ENCODE measurements at regions not wholly inside any gene's neighbourhood (a gene's known extent, or its start where the extent isn't known, plus 50 kb on each side); places are given as distances from the start of the nearest gene placed in this dataset.

- DNase-seq, result no peak
Measured at GRCh38 chr1:38326856-38327255, 280.3 kb upstream of the POU3F1 start.

DNA sequence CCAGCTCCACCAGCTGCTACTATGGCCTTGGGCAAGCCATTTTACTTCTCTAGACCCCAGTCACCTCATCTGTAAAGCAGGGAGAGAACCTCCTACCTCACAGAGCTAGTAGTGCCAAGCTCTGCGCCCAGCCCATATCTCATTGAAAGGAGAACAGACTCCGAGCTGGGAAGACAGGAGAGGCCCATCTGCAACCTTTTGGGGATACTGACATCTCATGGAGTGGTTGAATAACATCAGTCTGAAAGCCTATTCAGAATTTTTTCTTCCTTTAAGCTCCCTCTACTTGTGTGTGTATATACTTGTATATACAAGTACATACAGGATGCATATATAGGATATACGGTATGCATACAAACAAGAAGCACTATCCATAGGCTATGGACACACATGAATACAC is 279.5 kb upstream of the POU3F1 start:
- DNase-seq, result no peak

GRCh38 chr1:38312753-38313152 is 266.2 kb upstream of the POU3F1 start:
- DNase-seq, result no peak

DNA sequence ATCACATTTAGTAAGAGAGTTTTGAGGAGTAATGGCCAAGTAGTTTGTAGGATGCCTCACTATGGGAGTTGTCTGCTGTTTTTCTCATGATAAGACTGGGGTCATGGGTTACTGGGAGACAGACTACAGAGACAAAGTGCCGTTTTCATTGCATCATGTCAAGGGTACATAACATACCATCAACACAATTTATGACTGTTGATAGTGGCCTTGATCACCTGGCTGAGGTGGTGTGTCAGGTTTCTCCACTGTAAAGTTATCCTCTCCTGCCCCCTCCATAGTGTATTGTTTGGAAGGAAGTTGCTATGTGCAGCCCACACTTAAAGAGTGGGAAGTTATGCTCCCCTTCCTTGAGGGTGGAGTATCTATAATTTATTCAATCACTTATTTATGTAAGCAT is 263.5 kb upstream of the POU3F1 start:
- DNase-seq, result no peak

DNA sequence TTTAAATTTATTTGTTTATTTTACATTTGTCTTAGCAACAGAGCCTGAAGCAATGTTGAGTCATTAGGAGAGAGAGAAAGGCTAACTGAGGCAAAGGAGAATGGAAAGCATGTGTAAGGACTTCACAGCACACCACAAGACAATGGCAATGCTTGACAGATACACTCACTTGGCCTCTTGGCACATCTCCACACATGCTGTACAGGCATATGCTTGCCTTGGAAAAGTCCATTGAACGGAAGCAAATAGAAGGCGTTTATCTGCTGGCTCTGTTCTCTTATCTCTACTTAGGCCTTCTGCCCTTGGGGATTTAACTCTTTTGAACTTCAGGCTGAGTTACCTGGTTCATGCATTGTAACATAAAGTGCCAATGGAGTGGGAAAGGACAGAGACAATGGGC is 262.2 kb upstream of the POU3F1 start:
- no peak for DNase-seq

DNA sequence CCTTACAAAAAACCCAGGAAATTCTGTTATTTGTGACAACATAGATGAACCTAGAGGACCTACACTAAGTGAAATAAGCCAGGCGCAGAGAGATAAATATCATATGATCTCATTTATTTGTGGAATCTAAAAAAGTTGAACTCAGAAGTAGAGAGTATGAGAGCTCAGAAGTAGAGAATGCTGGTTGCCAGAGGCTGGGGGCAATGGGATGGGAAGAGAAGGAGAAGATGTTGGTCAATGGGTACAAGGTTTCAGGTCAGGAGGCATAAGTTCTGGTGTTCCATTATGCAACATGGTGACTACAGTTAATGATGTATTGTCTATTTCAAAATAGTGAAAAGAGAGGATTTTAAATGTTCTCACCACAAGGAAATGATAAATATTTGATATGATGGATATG is 259.1 kb upstream of the POU3F1 start:
- no peak for DNase-seq

DNA sequence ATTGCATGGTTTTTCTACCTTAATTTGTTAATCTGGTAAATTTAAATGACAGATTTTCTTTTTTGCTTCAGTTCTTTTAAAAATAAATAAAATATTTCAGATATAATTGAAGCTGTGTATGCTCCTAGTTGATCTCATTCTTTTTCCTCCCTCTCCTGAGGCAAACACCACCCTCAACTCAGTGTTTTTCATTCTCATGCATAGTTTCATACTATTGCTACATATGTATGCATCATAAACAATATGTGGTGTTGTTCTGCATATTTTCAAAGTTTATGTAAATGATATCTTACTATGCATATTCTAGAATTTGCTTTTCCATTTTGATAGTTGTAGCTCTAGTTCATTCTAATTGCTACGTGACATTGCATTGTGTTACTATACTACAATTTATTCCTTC is 257.2 kb upstream of the POU3F1 start:
- DNase-seq, result no peak

DNA sequence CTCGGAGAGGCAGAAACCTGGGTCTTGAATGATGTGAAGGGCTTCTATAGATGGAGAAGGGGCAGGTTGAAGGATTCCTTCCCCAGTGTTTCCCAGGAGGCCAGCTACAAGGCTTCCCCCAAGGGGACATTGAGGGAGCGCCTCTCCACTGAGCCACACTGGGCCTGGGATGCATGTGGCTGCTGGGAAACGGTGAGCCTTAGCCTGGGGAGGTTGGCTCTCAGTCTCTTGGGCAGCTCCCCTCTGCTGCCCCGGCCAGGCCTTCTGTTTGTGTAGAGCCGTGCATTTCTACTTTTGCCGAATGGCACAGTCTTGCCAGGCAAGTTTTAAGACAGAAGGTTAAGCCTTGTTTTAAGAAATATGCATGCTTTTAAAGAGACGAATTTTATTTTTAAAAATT is 254.4 kb upstream of the POU3F1 start:
- DNase-seq, result no peak

DNA sequence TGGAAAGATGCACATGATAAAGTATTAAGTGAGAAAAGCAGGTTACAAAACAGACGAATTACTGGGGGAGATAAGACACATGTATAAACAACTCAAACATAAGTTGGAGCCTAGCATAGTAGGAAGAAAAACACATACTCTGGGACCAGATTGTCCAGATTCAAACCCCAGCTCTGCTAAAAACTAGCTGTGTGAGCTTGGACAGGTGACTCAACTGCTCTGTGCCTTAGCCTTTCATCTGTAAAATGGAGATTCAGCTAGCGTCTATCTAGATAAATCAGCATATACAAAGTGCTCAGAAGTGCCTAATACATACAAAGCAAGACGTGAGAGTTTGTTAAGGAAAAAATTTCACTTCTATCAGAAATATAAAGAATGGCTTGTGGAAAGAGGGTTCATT is 254.0 kb upstream of the POU3F1 start:
- DNase-seq, result no peak

DNA sequence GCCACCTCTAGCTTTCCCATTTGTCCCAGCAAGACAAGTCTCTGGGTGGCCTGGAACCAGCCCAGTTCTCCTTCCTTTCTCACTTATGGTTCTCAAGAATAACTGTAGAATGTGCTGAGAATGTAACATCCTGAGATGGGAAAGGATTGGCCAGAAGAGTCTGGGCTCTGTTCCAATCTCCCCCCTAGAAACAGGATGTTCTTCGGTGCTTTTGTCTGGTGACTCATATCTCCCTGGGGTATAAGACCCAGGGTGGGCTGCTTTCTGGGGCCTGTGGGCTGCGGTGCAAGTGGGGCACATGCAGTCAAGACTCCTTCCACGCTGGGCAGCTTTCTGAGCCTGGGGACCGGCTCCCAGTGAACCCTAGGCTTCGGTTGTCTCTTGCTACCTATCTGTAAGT is 251.2 kb upstream of the POU3F1 start:
- DNase-seq, result no peak

DNA sequence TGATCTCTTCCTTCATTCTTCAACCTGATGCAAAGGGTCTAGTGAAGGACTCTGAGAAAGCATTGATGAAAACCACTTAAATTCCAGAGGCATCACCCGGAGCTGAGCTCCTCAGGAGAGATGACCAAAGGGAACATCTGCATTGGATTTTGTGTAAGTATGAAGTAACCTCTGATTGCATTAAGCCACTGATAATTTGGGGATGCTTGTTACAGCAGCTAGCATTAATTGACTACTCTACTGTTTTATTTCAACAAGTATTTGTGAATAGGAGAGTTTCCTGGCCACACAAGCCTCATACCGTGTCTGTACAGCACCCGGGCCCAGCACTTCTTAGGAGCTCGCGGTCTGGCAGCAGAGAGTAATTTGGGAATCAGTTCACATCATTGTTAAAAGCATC is 250.7 kb upstream of the POU3F1 start:
- DNase-seq, result no peak

DNA sequence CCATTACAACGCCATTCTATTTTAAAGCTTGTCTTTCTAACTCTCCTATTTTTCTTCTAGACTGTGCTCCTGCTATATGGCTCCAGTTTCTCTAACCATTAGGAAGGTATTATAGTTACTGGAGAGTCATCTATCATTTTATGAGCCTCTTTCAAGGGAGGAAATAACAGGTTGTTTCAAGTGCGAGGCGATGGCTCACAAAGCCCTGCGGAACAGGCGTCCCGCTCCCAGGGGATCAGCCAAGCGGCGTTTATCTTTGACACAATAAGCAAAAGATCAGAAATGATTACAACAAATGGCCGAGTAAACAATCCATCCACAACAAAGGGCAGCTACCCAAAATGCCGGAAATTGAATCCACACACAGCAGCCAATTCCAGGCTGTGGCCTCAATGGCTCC is 249.5 kb upstream of the POU3F1 start:
- DNase-seq, result no peak

- no peak for DNase-seq
Measured at GRCh38 chr1:38293567-38293966, 247.0 kb upstream of the POU3F1 start.

DNA sequence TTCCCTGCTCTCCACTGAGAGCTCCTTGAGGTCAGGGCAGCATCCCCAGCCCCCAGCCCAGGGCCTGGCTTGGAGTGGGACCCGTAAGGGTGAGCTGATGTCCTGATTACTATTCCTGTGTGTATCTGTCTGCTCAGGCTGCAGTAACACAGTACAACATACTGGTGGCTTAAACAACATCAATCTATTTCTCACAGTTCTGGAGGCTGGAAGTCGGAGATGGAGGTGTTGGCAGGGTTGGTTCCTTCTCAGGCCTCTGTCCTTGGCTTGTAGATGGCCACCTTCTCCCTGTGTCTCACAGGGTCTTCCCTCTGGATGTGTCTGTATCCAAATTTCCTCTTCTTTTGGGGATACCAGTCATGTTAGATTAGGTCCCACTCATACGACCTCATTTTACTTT is 246.4 kb upstream of the POU3F1 start:
- DNase-seq, result no peak

GRCh38 chr1:38291906-38292521 is 245.4 kb upstream of the POU3F1 start:
- DNase-seq, result no peak

GRCh38 chr1:38291336-38291735 is 244.7 kb upstream of the POU3F1 start:
- no peak for DNase-seq

DNA sequence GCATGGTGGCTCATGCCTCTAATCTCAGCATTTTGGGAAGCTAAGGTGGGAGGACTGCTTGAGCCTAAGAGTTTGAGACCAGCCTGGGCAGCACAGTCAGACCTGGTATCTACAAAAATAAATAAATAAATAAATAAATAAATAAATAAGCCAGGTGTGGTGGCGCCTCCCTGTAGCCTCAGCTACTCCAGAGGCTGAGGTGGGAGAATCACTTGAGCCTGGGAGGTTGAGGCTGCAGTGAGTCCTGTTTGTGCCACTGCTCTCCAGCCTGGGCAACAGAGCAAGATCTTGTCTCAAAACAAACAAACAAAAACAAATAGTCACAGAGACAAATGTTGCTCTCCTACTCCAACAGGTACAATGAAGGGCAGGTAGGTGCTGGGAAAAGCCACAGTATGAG is 242.4 kb upstream of the POU3F1 start:
- no peak for DNase-seq

- no peak for DNase-seq
Measured at GRCh38 chr1:38287547-38287946, 241.0 kb upstream of the POU3F1 start.

GRCh38 chr1:38287036-38287435 is 240.4 kb upstream of the POU3F1 start:
- no peak for DNase-seq

DNA sequence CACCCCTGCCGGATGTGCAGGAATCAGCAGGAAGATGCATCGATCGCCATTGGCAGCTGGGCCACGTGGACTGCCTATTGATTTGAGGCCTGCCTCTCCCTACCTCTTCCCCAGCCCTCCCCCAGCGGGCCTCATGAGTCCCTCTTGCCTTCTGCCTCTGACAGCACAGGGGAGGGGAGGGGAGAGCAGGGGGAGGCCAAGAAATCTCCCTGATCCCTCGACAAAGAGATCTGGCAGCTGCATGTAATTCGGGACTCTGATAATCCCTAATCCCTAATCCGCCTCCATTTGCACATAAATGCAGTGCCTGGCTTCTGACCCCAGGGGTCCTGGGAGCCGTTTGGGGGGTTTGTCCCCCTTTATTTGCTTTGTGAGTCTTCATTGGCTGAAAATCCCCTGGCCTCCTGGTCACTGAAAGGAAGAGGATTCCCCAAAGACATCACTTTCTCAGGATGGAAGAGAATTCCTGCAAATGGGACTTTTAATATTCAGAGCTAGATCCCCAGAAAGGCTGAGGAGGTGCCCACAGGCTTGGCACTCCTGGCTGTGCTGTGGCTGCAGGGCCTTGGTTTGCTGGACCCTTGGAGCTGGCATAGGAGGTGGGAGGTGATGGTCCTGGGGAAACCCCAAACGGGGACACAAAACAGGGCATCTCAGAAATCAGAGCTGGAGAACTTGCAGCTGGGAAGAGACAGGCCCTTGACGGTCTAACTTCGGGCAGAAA is 239.4 kb upstream of the POU3F1 start:
- no peak for DNase-seq

- no peak for DNase-seq
Measured at GRCh38 chr1:38284953-38285352, 238.4 kb upstream of the POU3F1 start.

- DNase-seq, result no peak
Measured at GRCh38 chr1:38283696-38284470, 237.3 kb upstream of the POU3F1 start.

DNA sequence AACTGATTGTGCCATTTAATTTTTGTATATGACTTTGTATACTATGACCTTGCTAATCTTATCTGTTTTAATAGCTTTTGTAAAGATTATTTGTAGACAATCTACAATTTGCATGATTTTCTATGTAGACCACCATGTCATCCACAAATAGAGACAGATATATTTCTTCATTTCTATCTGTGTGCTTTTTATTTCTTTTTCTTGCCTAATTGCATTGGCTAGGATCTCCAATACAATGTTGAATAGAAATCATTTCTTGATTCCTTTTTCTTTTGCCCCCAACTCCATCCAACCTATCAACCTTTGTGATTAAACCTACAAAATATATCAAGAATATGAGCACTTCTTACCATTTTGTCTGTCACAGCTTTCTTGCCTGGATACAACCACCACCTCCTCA is 232.6 kb upstream of the POU3F1 start:
- no peak for DNase-seq

GRCh38 chr1:38277646-38278045 is 231.1 kb upstream of the POU3F1 start:
- no peak for DNase-seq

Data from activated effector memory CD4-positive, alpha-beta T cell treated with Interleukin-2 at 50 U/mL for 16 hours (primary cell).